ENCODE measurements at regions not wholly inside any gene's neighbourhood (a gene's known extent, or its start where the extent isn't known, plus 50 kb on each side); places are given as distances from the start of the nearest gene placed in this dataset.
"Not testable (repeated sequence)": the region's sequence is repeated elsewhere in the genome, so short reads cannot be mapped to it uniquely, and the experiment has no call there.

- no peak for DNase-seq
These were observed 132.3 kb downstream of the TINAG start for GRCh38 chr6:54440549-54440948.

- DNase-seq: no peak
These were observed 132.8 kb downstream of the TINAG start for GRCh38 chr6:54441020-54441419.

GRCh38 chr6:54441687-54442248 is 133.5 kb downstream of the TINAG start:
- no peak for DNase-seq

GRCh38 chr6:54445207-54445606 is 137.0 kb downstream of the TINAG start:
- DNase-seq: no peak

GRCh38 chr6:54448617-54449016 is 140.4 kb downstream of the TINAG start:
- no peak for DNase-seq

- DNase-seq: no peak
These were observed 143.3 kb downstream of the TINAG start for GRCh38 chr6:54451516-54451915.

GRCh38 chr6:54463354-54464024 is 155.2 kb downstream of the TINAG start:
- DNase-seq: no peak

GRCh38 chr6:54465649-54466300 is 157.5 kb downstream of the TINAG start:
- DNase-seq: no peak

- no peak for DNase-seq
These were observed 159.1 kb downstream of the TINAG start for GRCh38 chr6:54467384-54467783.

- DNase-seq: no peak
These were observed 165.1 kb downstream of the TINAG start for GRCh38 chr6:54473328-54473727.

- no peak for DNase-seq
These were observed 166.7 kb downstream of the TINAG start for GRCh38 chr6:54474898-54475297.

- no peak for DNase-seq
These were observed 172.8 kb downstream of the TINAG start for GRCh38 chr6:54481091-54481490.

- DNase-seq: no peak
These were observed 183.2 kb downstream of the TINAG start for GRCh38 chr6:54491431-54491830.

- no peak for DNase-seq
These were observed 184.9 kb downstream of the TINAG start for GRCh38 chr6:54493138-54493537.

- DNase-seq: no peak
These were observed 194.9 kb downstream of the TINAG start for GRCh38 chr6:54503144-54503543.

GRCh38 chr6:54515013-54515412 is 206.8 kb downstream of the TINAG start:
- DNase-seq: no peak

- no peak for DNase-seq
These were observed 207.5 kb downstream of the TINAG start for GRCh38 chr6:54515713-54516112.

GRCh38 chr6:54516321-54516720 is 208.1 kb downstream of the TINAG start:
- no peak for DNase-seq

GRCh38 chr6:54519161-54519560 is 210.9 kb downstream of the TINAG start:
- DNase-seq: no peak

- DNase-seq: no peak
These were observed 217.5 kb downstream of the TINAG start for GRCh38 chr6:54525731-54526130.

- no peak for DNase-seq
These were observed 225.3 kb downstream of the TINAG start for GRCh38 chr6:54533567-54533966.

GRCh38 chr6:54535568-54535967 is 227.3 kb downstream of the TINAG start:
- no peak for DNase-seq

- no peak for DNase-seq
These were observed 233.3 kb downstream of the TINAG start for GRCh38 chr6:54541541-54541940.

- DNase-seq: no peak
These were observed 250.9 kb downstream of the TINAG start for GRCh38 chr6:54559136-54559535.

GRCh38 chr6:54564188-54564587 is 255.9 kb downstream of the TINAG start:
- not testable (repeated sequence) for DNase-seq
